M059J (cell line): ENCODE measurements at regions not wholly inside any gene's neighbourhood (a gene's known extent, or its start where the extent isn't known, plus 50 kb on each side); places are given as distances from the start of the nearest gene placed in this dataset.

Experiments used
- DNase-seq: peaks from one replicate; pipeline ENCODE4 v3.0.0-alpha.2; 2012; ENCODE audit warnings: low read depth

DNA sequence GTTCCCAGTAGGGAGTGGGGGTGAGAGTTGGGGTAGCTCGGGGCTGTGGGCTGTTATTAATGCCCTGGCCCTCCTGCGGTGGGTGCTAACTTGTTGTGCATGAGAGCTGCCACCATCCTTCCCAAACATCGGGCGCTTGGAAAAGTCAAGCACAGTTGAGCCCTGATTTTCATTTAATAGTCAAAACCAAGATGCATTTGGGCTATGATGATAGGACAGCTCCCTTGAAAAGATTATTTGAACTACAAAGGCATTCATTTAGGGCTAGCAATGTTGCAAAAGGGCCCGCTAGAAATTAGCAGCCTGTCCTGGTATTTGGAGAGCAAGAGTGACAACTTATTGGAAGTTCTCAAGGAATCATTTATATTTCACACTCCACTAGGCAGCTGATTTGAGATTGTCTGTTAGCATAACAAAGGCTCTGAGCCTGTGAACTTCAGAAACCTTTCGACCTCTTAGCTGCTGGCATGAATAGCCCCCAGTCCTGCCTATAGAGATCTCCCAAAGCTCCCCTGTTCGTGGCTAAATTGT is 128.2 kb upstream of the TMEM161B start:
- DNase-seq = peak; percentile 59

GRCh38 chr5:88396000-88396535 is 127.4 kb upstream of the TMEM161B start:
- peak; percentile 23 for DNase-seq

- DNase-seq = peak; percentile 13
Measured at GRCh38 chr5:88395264-88395663, 126.6 kb upstream of the TMEM161B start.

DNA sequence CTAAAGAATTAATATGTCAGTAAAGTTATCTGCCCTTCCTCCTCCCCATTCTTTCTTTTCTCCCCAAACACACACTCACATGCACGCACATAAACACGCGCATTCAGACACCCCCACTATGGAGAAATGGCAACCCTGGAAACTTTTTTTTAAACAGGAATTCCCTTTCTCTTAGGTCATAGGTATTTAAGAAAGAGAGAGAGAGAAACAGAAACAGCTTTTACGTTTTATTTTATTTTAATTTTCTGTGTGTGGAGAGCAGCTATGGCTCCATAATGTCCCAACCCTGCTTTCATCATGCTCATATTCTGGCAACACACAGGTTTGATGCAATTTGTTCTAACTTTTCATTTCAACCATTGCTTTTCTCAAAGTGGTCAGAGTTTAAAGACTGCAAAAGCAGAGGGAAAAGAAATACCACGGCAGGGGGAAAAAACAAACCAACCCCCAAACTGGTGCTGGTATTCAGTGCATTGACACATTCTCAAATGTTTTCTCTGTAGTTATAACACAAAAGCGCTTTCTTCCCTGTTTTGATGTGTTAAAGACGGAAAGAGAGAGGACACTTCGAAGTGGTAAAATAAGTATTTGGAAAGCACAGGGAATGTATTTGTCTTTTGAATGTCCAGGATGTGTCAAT is 126.0 kb upstream of the TMEM161B start:
- DNase-seq = peak; percentile 78

- DNase-seq = peak; percentile 28
Measured at GRCh38 chr5:88393716-88394535, 125.3 kb upstream of the TMEM161B start.

DNA sequence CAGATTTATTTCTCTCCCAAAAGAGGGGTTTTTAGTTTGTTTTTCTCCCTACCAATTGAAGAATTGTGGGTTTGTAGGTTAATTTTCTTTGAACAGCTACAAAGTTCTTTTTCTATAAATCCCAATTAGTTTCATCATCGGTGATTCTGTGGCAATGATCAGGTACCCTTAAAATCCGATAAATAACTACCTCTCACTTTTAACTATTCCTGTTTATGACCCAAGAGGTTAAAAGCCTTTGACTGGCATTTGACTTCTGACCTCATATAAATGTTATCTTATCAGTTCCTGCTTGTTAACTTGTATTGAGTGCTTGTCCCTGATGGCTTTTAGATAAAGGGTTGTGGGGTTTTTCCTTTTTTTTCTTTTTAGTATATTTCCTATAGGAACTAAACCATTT is 124.4 kb upstream of the TMEM161B start:
- DNase-seq = peak; percentile 15

DNA sequence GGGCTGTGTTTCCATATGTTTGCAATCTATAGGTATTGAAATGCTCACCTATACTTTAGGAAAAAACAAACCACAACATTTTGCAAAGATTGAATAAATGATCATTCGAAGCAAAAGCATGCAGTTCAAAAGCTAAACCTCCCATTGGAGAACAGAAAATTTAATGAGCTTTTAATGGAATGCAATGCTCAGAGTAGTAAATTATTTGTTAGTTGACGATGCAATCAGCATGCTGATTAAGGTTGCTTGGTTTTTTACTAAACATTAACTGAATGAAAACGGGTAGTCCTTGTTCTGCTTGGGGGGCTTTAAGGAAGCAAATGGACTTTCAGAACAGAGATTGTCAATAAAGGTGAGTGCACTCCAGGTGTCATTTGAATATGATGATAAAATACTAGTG is 123.3 kb upstream of the TMEM161B start:
- peak; percentile 25 for DNase-seq

GRCh38 chr5:88391116-88391515 is 122.5 kb upstream of the TMEM161B start:
- peak; percentile 38 for DNase-seq

- DNase-seq = peak; percentile 22
Measured at GRCh38 chr5:88390481-88390880, 121.8 kb upstream of the TMEM161B start.

DNA sequence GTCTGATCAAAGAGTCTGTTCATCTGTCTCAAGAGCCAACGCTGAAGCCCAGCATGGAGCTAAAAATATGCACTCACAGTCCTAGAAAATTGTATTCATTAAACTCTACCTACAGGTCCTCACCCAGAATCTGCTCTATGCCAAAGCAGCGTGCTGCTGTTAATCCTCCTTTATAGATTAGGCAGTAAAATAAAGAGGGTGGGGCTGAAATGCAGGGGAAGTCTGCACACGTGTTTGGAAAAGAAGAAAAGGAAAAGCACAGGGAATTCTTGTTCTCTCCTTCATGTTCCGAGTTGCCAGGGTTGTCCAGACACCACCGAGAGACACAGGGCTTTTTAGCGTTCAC is 121.4 kb upstream of the TMEM161B start:
- DNase-seq = peak; percentile 34

DNA sequence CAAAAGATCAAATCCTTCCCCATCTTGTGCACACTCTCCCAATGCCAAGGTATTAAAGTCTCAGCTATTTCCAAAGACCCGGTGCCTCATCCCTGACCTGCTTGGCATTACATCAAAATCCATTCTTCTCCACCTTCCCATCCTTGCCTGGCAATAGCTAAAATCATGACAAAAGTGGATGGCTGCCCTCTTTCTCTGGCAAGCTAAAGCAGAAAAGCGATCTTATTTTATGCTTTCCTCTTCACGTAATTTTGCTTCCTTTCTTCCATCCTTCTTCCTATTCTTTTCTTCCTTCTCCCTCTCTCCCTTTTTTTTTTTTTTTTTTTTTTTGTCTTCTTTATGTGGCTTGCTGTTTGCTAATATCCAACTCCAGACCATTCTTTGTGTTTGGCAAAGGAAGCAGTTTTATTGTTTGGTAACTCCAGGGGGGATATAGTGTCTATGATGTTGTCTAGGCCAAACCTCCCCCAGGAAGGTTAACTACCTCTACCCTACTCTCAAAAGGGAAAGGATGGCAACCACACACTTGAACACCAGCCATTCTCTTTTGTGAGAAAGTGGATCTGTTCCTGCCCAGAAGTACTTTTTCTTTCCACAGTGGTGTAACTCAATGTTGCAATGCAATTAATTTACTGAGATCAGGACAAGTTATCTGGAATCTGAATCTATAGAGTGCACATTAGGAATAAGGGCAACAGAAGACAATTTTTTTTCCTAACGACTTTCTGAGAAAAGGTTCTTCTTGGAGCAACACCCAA is 120.9 kb upstream of the TMEM161B start:
- peak; percentile 21 for DNase-seq

DNA sequence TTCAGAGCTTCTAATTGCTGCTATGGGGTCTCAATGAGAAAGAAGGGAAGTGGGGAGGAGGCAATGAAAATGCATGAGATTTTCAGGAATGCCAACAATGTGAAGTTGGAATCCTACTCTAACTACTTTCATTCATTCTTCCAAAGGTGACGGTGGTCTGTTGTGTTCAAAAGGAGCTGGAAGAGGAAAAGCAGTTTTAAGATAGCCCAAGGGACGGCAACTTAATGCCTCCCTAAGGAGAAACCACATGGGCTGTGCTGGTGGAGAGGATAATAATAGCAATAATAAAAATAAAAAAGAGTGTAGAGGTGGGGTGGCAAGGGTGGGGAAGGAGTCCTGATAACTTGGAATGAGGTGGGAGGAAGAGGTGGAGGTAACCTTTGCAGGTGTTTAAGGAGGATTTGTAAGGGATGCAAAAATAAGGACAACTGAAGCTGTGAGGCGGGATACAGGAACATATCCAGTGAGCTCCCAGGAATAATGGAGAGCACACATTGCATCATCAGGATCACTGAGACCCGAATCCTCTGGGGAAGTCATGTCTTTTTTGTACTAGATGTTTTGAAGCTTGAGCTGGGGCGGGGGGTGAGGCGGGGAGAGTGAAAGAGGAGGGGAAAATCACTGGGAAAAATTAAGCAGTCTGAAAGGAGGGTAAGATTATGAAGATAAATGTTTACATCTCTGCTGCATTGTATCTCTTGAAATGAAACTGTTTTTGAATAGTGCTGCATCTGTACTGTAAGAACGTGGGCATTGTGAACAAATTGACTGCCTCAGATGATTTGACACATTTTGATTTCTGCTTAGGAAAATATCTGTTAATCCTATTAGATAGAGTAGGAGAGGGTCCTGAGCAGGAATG is 120.1 kb upstream of the TMEM161B start:
- DNase-seq = no peak

DNA sequence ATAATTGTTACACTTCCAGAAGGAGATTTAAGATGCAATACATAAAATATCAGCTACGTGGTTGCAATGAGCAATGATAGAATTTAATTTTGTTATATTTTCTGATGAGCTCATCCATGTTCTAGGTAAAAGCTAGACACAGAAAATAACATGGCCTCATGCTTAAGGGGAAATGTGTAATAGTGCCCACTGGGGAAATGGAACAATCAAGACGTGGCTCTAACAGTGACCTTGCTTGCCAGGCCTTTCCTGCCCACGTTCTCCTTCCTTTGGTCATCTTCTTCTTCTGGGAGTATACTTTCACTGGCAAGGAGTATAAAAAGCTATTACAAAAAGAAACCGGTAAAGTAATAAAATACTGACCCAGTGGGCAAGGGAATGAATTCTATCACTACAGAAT is 116.2 kb upstream of the TMEM161B start:
- no peak for DNase-seq

DNA sequence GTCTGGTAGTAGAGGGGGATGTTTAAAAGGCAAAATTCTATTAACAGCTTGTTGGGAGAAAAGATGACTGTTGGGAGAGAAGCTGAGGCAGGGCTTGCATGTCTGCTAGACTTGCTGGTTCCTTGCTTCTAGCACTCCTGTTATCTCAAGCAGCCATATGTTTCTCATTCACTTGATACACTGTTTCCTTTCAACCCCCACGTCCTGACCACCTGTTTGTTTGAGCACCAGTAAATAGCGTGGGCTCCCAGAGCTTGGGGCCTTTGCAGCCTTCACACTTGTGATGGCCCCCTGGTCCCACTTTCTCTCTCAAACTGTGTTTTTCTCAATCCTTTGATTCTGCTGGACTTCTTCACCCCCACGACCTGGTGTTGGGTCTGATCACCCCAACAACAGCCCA is 111.7 kb upstream of the TMEM161B start:
- DNase-seq = no peak

- peak; percentile 79 for DNase-seq
Measured at GRCh38 chr5:88377705-88378656, 109.3 kb upstream of the TMEM161B start.

DNA sequence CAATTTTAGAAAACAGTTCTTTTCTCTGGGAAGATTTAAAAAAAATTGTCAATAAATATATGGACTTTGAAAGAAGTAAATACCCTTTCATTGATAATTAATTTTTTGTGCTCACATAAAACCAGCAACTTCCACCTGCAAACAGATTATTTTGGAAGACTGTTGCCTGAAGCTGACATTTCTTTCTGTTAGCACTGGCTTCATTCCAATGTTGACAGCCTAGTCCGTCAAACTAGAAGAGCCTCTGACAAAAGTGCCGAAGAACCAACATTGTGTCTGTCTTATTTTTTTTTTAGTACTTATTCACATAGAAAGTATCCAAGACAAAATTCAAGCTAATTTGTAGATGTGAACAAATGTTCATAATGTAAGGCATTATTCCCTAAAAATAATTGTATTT is 108.6 kb upstream of the TMEM161B start:
- no peak for DNase-seq

GRCh38 chr5:88376728-88377127 is 108.1 kb upstream of the TMEM161B start:
- no peak for DNase-seq

- DNase-seq = no peak
Measured at GRCh38 chr5:88374391-88374790, 105.7 kb upstream of the TMEM161B start.

GRCh38 chr5:88370824-88371223 is 102.2 kb upstream of the TMEM161B start:
- no peak for DNase-seq

DNA sequence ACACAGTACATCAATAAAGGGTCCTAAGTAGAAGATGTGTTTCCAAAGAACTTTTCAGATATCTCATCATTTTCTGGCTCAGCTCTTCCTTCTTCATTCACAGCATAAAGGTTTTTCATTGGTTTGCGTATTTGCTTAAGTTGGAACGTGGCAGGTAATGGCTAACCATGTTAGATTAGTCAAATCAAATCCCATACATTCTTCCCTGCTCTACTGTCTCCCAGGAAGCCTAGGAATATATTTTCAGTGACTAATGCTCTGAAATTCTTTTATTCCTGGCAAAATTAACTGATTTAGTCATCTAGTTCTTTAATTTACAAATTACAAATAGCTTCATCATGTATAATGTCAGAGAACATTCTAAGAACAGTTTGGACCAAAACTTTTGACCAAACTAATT is 99.6 kb upstream of the TMEM161B start:
- no peak for DNase-seq
